ENCODE measurements at regions not wholly inside any gene's neighbourhood (a gene's known extent, or its start where the extent isn't known, plus 50 kb on each side); places are given as distances from the start of the nearest gene placed in this dataset.
"Not testable (repeated sequence)": the region's sequence is repeated elsewhere in the genome, so short reads cannot be mapped to it uniquely, and the experiment has no call there.

- not testable (repeated sequence) for TF ChIP-seq CTCF (conservative IDR thresholded peaks at IDR 0.05; ENCODE audit: low read depth in 2 of 2); JUNB (IDR thresholded peaks at IDR 0.05; ENCODE audit: unreplicated experiment); EZH2 (IDR thresholded peaks at IDR 0.05; ENCODE audit: low read depth, unreplicated experiment); ZNF114 (CRISPR knock-in tag; IDR thresholded peaks at IDR 0.05); POLR2AphosphoS5 (IDR thresholded peaks at IDR 0.05; ENCODE audit: low read depth); REST (IDR thresholded peaks at IDR 0.05; ENCODE audit: unreplicated experiment); NANOG (IDR thresholded peaks at IDR 0.05; ENCODE audit: borderline replicate concordance)
Measured at GRCh38 chr20:40004092-40004491, 684.9 kb downstream of the MAFB start.
